Activated CD8-positive, alpha-beta memory T cell treated with anti-CD3 and anti-CD28 coated beads, Interleukin-2, amount 50 U/mL, for 4 hours (primary cell): ENCODE measurements at regions not wholly inside any gene's neighbourhood (a gene's known extent, or its start where the extent isn't known, plus 50 kb on each side); places are given as distances from the start of the nearest gene placed in this dataset.
"Not testable (repeated sequence)": the region's sequence is repeated elsewhere in the genome, so short reads cannot be mapped to it uniquely, and the experiment has no call there.

Experiments
- DNase-seq: peaks from one replicate; pipeline ENCODE4 v3.0.0-alpha.2; 2020

GRCh38 chr4:181006499-181007260 is 1236.5 kb upstream of the TENM3 start:
- no peak for DNase-seq

GRCh38 chr4:181007751-181008150 is 1235.5 kb upstream of the TENM3 start:
- DNase-seq = no peak

- DNase-seq = no peak
Measured at GRCh38 chr4:181008164-181008563, 1235.0 kb upstream of the TENM3 start.

GRCh38 chr4:181013162-181013561 is 1230.0 kb upstream of the TENM3 start:
- DNase-seq = no peak

DNA sequence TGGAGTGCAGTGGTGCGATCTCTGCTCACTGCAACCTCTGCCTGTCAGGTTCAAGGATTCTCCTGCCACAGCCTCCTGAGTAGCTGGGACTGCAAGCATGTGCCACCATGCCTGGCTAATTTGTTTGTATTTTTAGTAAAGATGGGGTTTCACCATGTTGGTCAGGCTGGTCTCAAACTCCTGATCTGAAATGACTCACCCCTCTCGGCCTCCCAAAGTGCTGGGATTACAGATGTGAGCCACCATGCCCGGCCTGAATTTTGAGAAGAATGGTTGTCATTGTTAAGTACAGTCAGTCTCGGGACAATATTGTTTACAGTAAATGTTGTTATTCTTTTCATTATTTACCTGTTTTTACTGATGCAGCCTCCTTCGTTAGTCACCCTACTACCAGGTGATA is 1226.2 kb upstream of the TENM3 start:
- DNase-seq = no peak

GRCh38 chr4:181018472-181018871 is 1224.7 kb upstream of the TENM3 start:
- DNase-seq = no peak

GRCh38 chr4:181018913-181019312 is 1224.3 kb upstream of the TENM3 start:
- no peak for DNase-seq

GRCh38 chr4:181020456-181020855 is 1222.7 kb upstream of the TENM3 start:
- DNase-seq = no peak

- DNase-seq = no peak
Measured at GRCh38 chr4:181021213-181021612, 1222.0 kb upstream of the TENM3 start.

GRCh38 chr4:181030135-181030921 is 1212.9 kb upstream of the TENM3 start:
- not testable (repeated sequence) for DNase-seq

DNA sequence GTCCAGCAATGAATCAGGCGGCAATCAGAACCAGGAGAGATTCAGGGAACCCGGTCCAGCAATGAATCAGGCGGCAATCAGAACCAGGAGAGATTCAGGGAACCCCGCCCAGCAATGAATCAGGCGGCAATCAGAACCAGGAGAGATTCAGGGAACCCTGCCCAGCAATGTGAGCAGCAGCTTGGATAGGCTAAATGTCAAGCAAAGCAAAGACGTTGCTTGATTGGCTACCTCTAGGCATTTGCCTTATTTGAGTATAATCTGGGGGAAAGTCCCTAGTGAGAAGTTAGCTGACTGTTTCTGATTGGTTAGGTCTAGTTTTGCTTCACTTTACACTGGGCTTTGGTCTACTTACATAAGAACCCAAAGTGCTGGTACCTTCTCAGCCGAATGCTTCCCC is 1212.2 kb upstream of the TENM3 start:
- DNase-seq = no peak

- no peak for DNase-seq
Measured at GRCh38 chr4:181043486-181043885, 1199.7 kb upstream of the TENM3 start.

DNA sequence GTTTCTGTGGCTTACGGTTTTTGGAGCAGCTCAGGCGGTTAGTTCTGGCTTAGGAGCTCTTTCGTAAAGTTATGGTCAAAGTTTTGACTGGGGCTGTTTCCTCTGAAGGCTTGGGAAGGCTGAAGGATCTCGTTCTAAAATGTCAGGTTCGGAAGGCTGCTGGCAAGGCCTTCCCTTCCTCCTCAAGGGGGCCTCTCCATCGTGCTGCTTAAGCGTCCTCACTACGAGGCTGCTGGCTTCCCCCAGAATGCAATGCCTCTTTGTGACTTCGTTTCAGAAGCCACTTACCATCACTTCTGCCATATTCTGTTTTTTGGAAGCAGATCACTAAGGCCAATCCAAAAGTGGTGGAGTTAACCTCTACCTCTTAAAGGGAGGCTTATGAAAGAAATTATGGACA is 1196.4 kb upstream of the TENM3 start:
- no peak for DNase-seq

GRCh38 chr4:181051931-181052330 is 1191.3 kb upstream of the TENM3 start:
- DNase-seq = no peak

GRCh38 chr4:181061787-181062186 is 1181.4 kb upstream of the TENM3 start:
- DNase-seq = no peak

- no peak for DNase-seq
Measured at GRCh38 chr4:181063212-181063611, 1180.0 kb upstream of the TENM3 start.

GRCh38 chr4:181077341-181077740 is 1165.9 kb upstream of the TENM3 start:
- no peak for DNase-seq

GRCh38 chr4:181078196-181078595 is 1165.0 kb upstream of the TENM3 start:
- no peak for DNase-seq

DNA sequence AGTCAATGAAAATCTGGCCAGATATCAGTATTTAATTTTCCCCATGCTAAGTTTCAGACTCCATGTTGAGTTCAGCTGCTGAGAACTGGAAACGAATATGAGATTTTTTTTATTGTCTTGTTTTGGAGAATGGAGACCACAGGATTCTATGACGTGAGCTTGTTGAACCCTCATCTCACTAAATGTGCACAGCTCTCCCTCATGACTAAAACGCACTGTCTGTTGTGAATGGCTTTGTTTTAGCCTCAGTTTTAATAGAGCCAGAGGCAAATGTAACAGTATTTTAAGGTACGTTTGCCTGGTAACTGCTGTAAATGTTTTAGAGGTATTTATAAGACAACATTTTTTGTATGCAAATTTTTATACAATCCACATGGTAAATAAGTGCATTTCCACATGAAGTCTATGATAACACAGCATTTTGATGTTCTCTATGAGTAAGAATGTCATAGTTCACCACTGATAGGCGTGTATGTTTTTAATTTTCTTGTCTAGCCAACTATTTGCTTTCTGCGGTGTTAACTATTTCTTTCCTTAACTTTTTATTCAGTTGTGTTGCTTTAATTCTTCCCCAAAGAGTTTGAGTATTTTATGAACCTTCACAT is 1159.3 kb upstream of the TENM3 start:
- no peak for DNase-seq

- DNase-seq = no peak
Measured at GRCh38 chr4:181085557-181085956, 1157.6 kb upstream of the TENM3 start.

GRCh38 chr4:181105487-181105886 is 1137.7 kb upstream of the TENM3 start:
- no peak for DNase-seq

- DNase-seq = no peak
Measured at GRCh38 chr4:181106398-181106797, 1136.8 kb upstream of the TENM3 start.

- DNase-seq = no peak
Measured at GRCh38 chr4:181108237-181108636, 1135.0 kb upstream of the TENM3 start.

GRCh38 chr4:181119186-181119585 is 1124.0 kb upstream of the TENM3 start:
- no peak for DNase-seq
